ENCODE measurements at regions not wholly inside any gene's neighbourhood (a gene's known extent, or its start where the extent isn't known, plus 50 kb on each side); places are given as distances from the start of the nearest gene placed in this dataset.

- no peak for DNase-seq (ENCODE audit: low read depth in 3 of 3)
Observed at GRCh38 chr11:104594228-104594958, 303.9 kb downstream of the CASP12 start.

- no peak for DNase-seq (ENCODE audit: low read depth in 3 of 3)
Observed at GRCh38 chr11:104588970-104589369, 309.3 kb downstream of the CASP12 start.

GRCh38 chr11:104588446-104588845, 309.8 kb downstream of the CASP12 start:
- no peak for DNase-seq (ENCODE audit: low read depth in 3 of 3)

- no peak for DNase-seq (ENCODE audit: low read depth in 3 of 3)
Observed at GRCh38 chr11:104584823-104585222, 313.4 kb downstream of the CASP12 start.

- no peak for DNase-seq (ENCODE audit: low read depth in 3 of 3)
Observed at GRCh38 chr11:104583857-104584256, 314.4 kb downstream of the CASP12 start.

- no peak for DNase-seq (ENCODE audit: low read depth in 3 of 3)
Observed at GRCh38 chr11:104582431-104582830, 315.8 kb downstream of the CASP12 start.

- no peak for DNase-seq (ENCODE audit: low read depth in 3 of 3)
Observed at GRCh38 chr11:104581246-104581980, 316.8 kb downstream of the CASP12 start.

GRCh38 chr11:104573441-104573990, 324.7 kb downstream of the CASP12 start:
- DNase-seq (ENCODE audit: low read depth in 3 of 3), result no peak

- no peak for DNase-seq (ENCODE audit: low read depth in 3 of 3)
Observed at GRCh38 chr11:104572279-104572678, 326.0 kb downstream of the CASP12 start.

GRCh38 chr11:104570078-104570701, 328.1 kb downstream of the CASP12 start:
- no peak for DNase-seq (ENCODE audit: low read depth in 3 of 3)

GRCh38 chr11:104565583-104565961, 332.7 kb downstream of the CASP12 start:
- no peak for DNase-seq (ENCODE audit: low read depth in 3 of 3)

- DNase-seq (ENCODE audit: low read depth in 3 of 3), result no peak
Observed at GRCh38 chr11:104564921-104565582, 333.2 kb downstream of the CASP12 start.

GRCh38 chr11:104556606-104557301, 341.5 kb downstream of the CASP12 start:
- no peak for DNase-seq (ENCODE audit: low read depth in 3 of 3)

GRCh38 chr11:104549019-104549418, 349.2 kb downstream of the CASP12 start:
- no peak for DNase-seq (ENCODE audit: low read depth in 3 of 3)

- no peak for DNase-seq (ENCODE audit: low read depth in 3 of 3)
Observed at GRCh38 chr11:104547996-104548661, 350.1 kb downstream of the CASP12 start.

GRCh38 chr11:104546501-104546900, 351.8 kb downstream of the CASP12 start:
- no peak for DNase-seq (ENCODE audit: low read depth in 3 of 3)

GRCh38 chr11:104541701-104542100, 356.6 kb downstream of the CASP12 start:
- DNase-seq (ENCODE audit: low read depth in 3 of 3), result no peak

GRCh38 chr11:104538313-104538712, 359.9 kb downstream of the CASP12 start:
- DNase-seq (ENCODE audit: low read depth in 3 of 3), result no peak

- no peak for DNase-seq (ENCODE audit: low read depth in 3 of 3)
Observed at GRCh38 chr11:104534278-104534677, 364.0 kb downstream of the CASP12 start.

- no peak for DNase-seq (ENCODE audit: low read depth in 3 of 3)
Observed at GRCh38 chr11:104531894-104532293, 366.4 kb downstream of the CASP12 start.

- no peak for DNase-seq (ENCODE audit: low read depth in 3 of 3)
Observed at GRCh38 chr11:104531075-104531474, 367.1 kb upstream of the PDGFD start.

Data from stimulated activated CD4-positive, alpha-beta T cell treated with anti-CD3 and anti-CD28 coated beads, TNF-alpha, amount 100 ng/mL, for 24 hours (primary cell).